ENCODE measurements at regions not wholly inside any gene's neighbourhood (a gene's known extent, or its start where the extent isn't known, plus 50 kb on each side); places are given as distances from the start of the nearest gene placed in this dataset.

DNA sequence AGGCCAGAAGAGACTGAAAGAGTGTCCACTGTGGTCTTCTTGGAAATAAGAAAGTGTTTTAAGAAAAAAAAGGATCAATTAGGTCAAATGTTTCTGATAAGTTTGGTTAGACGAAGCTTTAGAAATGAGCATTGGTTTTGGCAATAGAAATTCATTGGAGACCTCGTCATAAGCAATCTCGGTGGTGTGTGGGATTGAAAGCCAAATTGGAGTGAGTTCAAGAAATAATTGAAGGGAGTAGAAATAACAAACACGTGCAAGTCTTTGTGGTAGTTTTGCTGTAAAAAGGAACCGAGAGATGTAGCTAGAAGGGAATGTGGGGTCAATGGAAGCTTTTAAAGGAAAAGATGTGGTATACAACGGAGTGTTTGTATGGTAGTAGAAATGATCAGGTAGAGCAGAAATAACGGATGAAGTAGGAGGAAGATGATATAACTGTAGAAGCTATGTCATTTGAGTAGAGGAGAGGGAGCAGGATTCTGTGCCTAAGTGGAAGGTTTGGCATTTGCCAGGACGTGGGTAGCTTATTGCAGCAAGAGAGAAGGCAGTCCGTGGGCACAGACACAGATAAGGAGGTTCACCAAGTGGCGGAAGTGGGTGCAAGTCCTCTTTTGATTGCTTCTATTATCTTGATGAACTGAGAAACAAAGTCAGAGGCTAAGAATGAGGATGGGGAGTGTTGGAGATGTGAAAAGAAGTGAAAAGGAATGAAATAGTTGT, 146.2 kb downstream of the DACT1 start:
- TF ChIP-seq, protein P1, sequence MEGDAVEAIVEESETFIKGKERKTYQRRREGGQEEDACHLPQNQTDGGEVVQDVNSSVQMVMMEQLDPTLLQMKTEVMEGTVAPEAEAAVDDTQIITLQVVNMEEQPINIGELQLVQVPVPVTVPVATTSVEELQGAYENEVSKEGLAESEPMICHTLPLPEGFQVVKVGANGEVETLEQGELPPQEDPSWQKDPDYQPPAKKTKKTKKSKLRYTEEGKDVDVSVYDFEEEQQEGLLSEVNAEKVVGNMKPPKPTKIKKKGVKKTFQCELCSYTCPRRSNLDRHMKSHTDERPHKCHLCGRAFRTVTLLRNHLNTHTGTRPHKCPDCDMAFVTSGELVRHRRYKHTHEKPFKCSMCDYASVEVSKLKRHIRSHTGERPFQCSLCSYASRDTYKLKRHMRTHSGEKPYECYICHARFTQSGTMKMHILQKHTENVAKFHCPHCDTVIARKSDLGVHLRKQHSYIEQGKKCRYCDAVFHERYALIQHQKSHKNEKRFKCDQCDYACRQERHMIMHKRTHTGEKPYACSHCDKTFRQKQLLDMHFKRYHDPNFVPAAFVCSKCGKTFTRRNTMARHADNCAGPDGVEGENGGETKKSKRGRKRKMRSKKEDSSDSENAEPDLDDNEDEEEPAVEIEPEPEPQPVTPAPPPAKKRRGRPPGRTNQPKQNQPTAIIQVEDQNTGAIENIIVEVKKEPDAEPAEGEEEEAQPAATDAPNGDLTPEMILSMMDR (IDR thresholded peaks at IDR 0.05): no peak
- TF ChIP-seq POLR2A (IDR thresholded peaks at IDR 0.05): no peak
